ENCODE measurements at regions not wholly inside any gene's neighbourhood (a gene's known extent, or its start where the extent isn't known, plus 50 kb on each side); places are given as distances from the start of the nearest gene placed in this dataset.
"Not testable (repeated sequence)": the region's sequence is repeated elsewhere in the genome, so short reads cannot be mapped to it uniquely, and the experiment has no call there.

DNA sequence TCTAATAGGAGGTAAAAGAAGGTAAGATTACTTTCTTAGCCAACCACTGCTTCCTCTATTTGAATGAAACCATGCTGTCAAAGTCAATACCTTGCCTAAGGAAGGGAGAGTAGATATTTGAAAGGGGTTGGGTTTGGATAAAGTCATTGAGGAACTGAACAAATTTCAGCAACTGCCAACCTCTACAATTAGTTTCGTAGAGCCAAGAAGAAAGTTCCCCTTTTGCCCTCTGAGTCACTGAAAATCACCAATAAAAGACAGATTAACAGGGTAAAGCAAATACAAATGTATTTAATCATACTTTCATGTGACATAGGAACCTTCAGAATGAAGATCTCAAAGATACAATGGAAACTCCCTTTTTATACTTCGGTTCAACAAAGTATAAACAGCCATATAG lies 615.7 kb downstream of the GABRG2 start:
- no peaks in the 10 kb centered on the region for H3F3A ChIP-seq (ENCODE audit: insufficient read depth)
- H3K4me2 ChIP-seq (ENCODE audit: low read depth, low read length, poor library complexity, severe bottlenecking): no peak overlapping the region
- H2AFZ ChIP-seq (ENCODE audit: low read depth, low read length, severe bottlenecking): no peak overlapping the region
- H3K36me3 ChIP-seq (ENCODE audit: low read length): no peaks in the 10 kb centered on the region
- H4K20me1 ChIP-seq (ENCODE audit: low read depth, low read length): no peaks in the 10 kb centered on the region
- H3K9me3 ChIP-seq (ENCODE audit: insufficient read depth, low read length): no peaks in the 10 kb centered on the region
- H3K9me2 ChIP-seq (replicated peaks; ENCODE audit: insufficient read depth, low read length): no peaks in the 10 kb centered on the region
- H3K27ac ChIP-seq (ENCODE audit: low read depth, low read length): no peak overlapping the region
- no peak overlapping the region for H3K9ac ChIP-seq (ENCODE audit: low read length)
- H3K27me3 ChIP-seq (ENCODE audit: low read length): no peaks in the 10 kb centered on the region
- no peaks in the 10 kb centered on the region for H3K79me2 ChIP-seq (ENCODE audit: insufficient read depth, low read length)
- H3K4me3 ChIP-seq (ENCODE audit: insufficient read depth, low read length, poor library complexity, severe bottlenecking): no peak overlapping the region
- TF ChIP-seq, protein P1, sequence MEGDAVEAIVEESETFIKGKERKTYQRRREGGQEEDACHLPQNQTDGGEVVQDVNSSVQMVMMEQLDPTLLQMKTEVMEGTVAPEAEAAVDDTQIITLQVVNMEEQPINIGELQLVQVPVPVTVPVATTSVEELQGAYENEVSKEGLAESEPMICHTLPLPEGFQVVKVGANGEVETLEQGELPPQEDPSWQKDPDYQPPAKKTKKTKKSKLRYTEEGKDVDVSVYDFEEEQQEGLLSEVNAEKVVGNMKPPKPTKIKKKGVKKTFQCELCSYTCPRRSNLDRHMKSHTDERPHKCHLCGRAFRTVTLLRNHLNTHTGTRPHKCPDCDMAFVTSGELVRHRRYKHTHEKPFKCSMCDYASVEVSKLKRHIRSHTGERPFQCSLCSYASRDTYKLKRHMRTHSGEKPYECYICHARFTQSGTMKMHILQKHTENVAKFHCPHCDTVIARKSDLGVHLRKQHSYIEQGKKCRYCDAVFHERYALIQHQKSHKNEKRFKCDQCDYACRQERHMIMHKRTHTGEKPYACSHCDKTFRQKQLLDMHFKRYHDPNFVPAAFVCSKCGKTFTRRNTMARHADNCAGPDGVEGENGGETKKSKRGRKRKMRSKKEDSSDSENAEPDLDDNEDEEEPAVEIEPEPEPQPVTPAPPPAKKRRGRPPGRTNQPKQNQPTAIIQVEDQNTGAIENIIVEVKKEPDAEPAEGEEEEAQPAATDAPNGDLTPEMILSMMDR (IDR thresholded peaks at IDR 0.05; ENCODE audit: insufficient read depth, low read length, poor library complexity, severe bottlenecking): no peak
- no peak for TF ChIP-seq EZH2phosphoT487 (conservative IDR thresholded peaks at IDR 0.05; ENCODE audit: low read length)

DNA sequence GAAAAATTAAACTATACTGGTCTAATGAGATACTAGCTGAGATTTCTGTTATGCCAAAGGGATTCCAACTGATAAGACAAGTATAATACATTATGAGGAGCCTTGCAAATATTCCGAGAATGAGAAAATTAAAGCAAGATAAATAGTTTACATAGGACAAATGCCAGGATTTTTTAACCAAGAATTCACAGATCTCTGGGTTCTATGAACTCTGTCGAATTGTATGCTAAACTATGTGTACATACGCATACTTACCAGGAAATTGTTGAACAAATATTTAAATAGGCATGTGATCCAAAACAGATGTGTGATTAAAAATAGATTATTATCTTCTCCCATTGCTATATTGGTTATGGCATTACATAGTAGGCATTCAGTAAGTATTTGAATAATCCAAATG lies 616.6 kb downstream of the GABRG2 start:
- no peak overlapping the region for H3K27ac ChIP-seq (ENCODE audit: low read depth, low read length)
- no peak overlapping the region for H2AFZ ChIP-seq (ENCODE audit: low read depth, low read length, severe bottlenecking)
- H3K9me3 ChIP-seq (ENCODE audit: insufficient read depth, low read length): no peaks in the 10 kb centered on the region
- no peaks in the 10 kb centered on the region for H3K27me3 ChIP-seq (ENCODE audit: low read length)
- no peak overlapping the region for H3K9ac ChIP-seq (ENCODE audit: low read length)
- no peaks in the 10 kb centered on the region for H3F3A ChIP-seq (ENCODE audit: insufficient read depth)
- TF ChIP-seq, protein P1 (IDR thresholded peaks at IDR 0.05; ENCODE audit: insufficient read depth, low read length, poor library complexity, severe bottlenecking): no peak
- no peak for TF ChIP-seq EZH2phosphoT487 (conservative IDR thresholded peaks at IDR 0.05; ENCODE audit: low read length)
- H3K4me2 ChIP-seq (ENCODE audit: low read depth, low read length, poor library complexity, severe bottlenecking): no peak overlapping the region
- H3K4me3 ChIP-seq (ENCODE audit: insufficient read depth, low read length, poor library complexity, severe bottlenecking): no peak overlapping the region
- no peaks in the 10 kb centered on the region for H3K79me2 ChIP-seq (ENCODE audit: insufficient read depth, low read length)
- H4K20me1 ChIP-seq (ENCODE audit: low read depth, low read length): no peaks in the 10 kb centered on the region
- H3K9me2 ChIP-seq (replicated peaks; ENCODE audit: insufficient read depth, low read length): no peaks in the 10 kb centered on the region
- no peaks in the 10 kb centered on the region for H3K36me3 ChIP-seq (ENCODE audit: low read length)

DNA sequence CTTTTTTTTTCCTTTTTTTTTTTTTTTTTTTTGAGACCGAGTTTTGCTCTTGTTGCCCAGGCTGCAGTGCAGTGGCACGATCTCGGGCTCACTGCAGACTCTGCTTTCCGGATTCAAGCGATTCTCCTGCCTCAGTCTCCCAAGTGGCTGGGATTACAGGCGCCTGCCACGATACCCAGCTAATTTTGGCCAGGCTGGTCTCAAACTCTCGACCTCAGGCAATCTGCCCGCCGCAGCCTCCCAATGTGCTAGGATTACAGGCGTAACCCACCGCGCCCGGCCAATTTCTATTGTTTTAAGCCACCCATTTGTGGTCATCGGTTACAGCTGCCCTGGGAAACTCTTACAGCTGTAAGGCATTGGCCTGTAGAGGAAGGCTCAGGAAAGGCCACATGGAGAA lies 617.7 kb downstream of the GABRG2 start:
- Histone ChIP-seq H3K36me3 (ENCODE audit: low read length) (no peaks in the 10 kb centered on the region), H3K79me2 (ENCODE audit: insufficient read depth, low read length) (no peaks in the 10 kb centered on the region), H3K4me2 (ENCODE audit: low read depth, low read length, poor library complexity, severe bottlenecking) (no peak overlapping the region), H4K20me1 (ENCODE audit: low read depth, low read length) (no peaks in the 10 kb centered on the region), H3K9me2 (replicated peaks; ENCODE audit: insufficient read depth, low read length) (no peaks in the 10 kb centered on the region; the same call in 1 of the 2 replicates), H2AFZ (ENCODE audit: low read depth, low read length, severe bottlenecking) (no peak overlapping the region), H3K4me3 (ENCODE audit: insufficient read depth, low read length, poor library complexity, severe bottlenecking) (no peak overlapping the region), H3K27ac (ENCODE audit: low read depth, low read length) (no peak overlapping the region), H3K9ac (ENCODE audit: low read length) (no peak overlapping the region), H3K9me3 (ENCODE audit: insufficient read depth, low read length) (no peaks in the 10 kb centered on the region), H3F3A (ENCODE audit: insufficient read depth) (no peaks in the 10 kb centered on the region), H3K27me3 (ENCODE audit: low read length) (no peaks in the 10 kb centered on the region)
- TF ChIP-seq, protein P1 (IDR thresholded peaks at IDR 0.05; ENCODE audit: insufficient read depth, low read length, poor library complexity, severe bottlenecking): no peak
- no peak for TF ChIP-seq EZH2phosphoT487 (conservative IDR thresholded peaks at IDR 0.05; ENCODE audit: low read length)

DNA sequence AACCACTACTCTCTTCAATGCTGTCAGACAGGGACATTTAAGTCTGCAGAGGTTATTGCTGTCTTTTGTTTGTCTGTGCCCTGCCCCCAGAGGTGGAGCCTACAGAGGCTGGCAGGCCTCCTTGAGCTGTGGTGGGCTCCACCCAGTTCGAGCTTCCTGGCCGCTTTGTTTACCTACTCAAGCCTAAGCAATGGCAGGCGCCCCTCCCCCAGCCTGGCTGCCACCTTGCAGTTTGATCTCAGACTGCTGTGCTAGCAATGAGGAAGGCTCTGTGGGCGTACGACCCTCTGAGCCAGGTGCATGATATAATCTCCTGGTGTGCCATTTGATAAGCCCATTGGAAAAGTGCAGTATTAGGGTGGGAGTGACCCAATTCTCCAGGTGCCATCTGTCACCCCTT lies 628.7 kb downstream of the GABRG2 start:
- H3K9me2 ChIP-seq (replicated peaks; ENCODE audit: insufficient read depth, low read length); H3K4me3 ChIP-seq (ENCODE audit: insufficient read depth, low read length, poor library complexity, severe bottlenecking); H3K79me2 ChIP-seq (ENCODE audit: insufficient read depth, low read length); H3K9me3 ChIP-seq (ENCODE audit: insufficient read depth, low read length); H3K27me3 ChIP-seq (ENCODE audit: low read length); H2AFZ ChIP-seq (ENCODE audit: low read depth, low read length, severe bottlenecking); H3F3A ChIP-seq (ENCODE audit: insufficient read depth); H3K36me3 ChIP-seq (ENCODE audit: low read length); H4K20me1 ChIP-seq (ENCODE audit: low read depth, low read length); H3K9ac ChIP-seq (ENCODE audit: low read length); H3K27ac ChIP-seq (ENCODE audit: low read depth, low read length); H3K4me2 ChIP-seq (ENCODE audit: low read depth, low read length, poor library complexity, severe bottlenecking): not testable (repeated sequence)

Measured in SU-DHL-6 (cell line).